Transverse colon (tissue), 4 donors: ENCODE measurements at regions not wholly inside any gene's neighbourhood (a gene's known extent, or its start where the extent isn't known, plus 50 kb on each side); places are given as distances from the start of the nearest gene placed in this dataset.

Experiments
- DNase-seq: peaks from one replicate; pipeline ENCODE4 v3.0.0-alpha.2; 2019
- H3K27ac ChIP-seq, 4 donors: fragments of 200-600 bp; sonication (generic); 2 replicates each; pipeline ENCODE4 v1.5.1; 2016 to 2018; ENCODE audit warnings: inconsistent platforms in 4 of 4
- H3K27me3 ChIP-seq: fragments of 200-600 bp; sonication (generic); 2 replicates; pipeline ENCODE4 v1.5.1; 2017; ENCODE audit warnings: inconsistent platforms
- H3K36me3 ChIP-seq, 4 donors: fragments of 200-600 bp; sonication (generic); 2 replicates each; pipeline ENCODE4 v1.5.1; 2017 to 2019; ENCODE audit warnings: inconsistent platforms in 4 of 4
- H3K4me1 ChIP-seq, 4 donors: fragments of 200-600 bp; sonication (generic); 2 replicates each; pipeline ENCODE4 v1.5.1; 2017 to 2020; ENCODE audit warnings: inconsistent platforms in 4 of 4
- H3K4me3 ChIP-seq, 4 donors: fragments of 200-600 bp; sonication (generic); 1 replicate in 1 of 4; 2 replicates in 3 of 4; pipeline versions ENCODE4 v1.5.1 to v1.6.1; 2017 to 2019; ENCODE audit warnings: inconsistent platforms in 4 of 4
- H3K9me3 ChIP-seq, 2 donors: fragments of 200-600 bp; sonication (generic); 2 replicates each; pipeline ENCODE4 v1.5.1; 2017 to 2019; ENCODE audit warnings: inconsistent platforms in 2 of 2
- EP300 ChIP-seq: sonication (generic); formaldehyde crosslinking; IDR thresholded peaks from one replicate; pipeline ENCODE4 v1.6.1; 2017; ENCODE audit warnings: antibody characterized with exemption, low read depth
- POLR2A ChIP-seq: fragments of 450-650 bp; IDR thresholded peaks from one replicate; pipeline ENCODE4 v1.6.1; 2016; ENCODE audit warnings: antibody characterized with exemption, mild to moderate bottlenecking, moderate library complexity
- POLR2AphosphoS5 ChIP-seq, 3 donors: sonication (generic); formaldehyde crosslinking; IDR thresholded peaks; one replicate each; pipeline ENCODE4 v1.6.1; 2016; ENCODE audit warnings: antibody characterized with exemption in 3 of 3
- WGBS, 2 donors: methylation state at CpG; one replicate each; pipeline ENCODE4 v1.1.5; 2018; ENCODE audit warnings: low coverage in 1 of 2; 5-methylcytosine and 5-hydroxymethylcytosine counted together
- in situ Hi-C, 4 donors: fragments of 200-750 bp; cut with MboI; loops; one replicate each; pipeline versions ENCODE4 v1.15.0 to v1.15.1; 2017; ENCODE audit warnings: low sequenced_read_pairs in 3 of 4, low pct_ligation_motif_present in 1 of 4, low pct_unique_long_range_greater_than_20kb in 1 of 4
- intact Hi-C: fragments of 100-400 bp; cut with DNase I; formaldehyde crosslinking; loops from one replicate; pipeline ENCODE4 v1.15.1; 2023; ENCODE audit warnings: low total_unique reads
- TF ChIP-seq, protein P1 (sequence below), 5 experiments: fragments of 200-600 bp in 3 of 5; fragments of 450-650 bp in 2 of 5; sonication (generic) in 3 of 5; IDR thresholded peaks; 1 replicate in 2 of 5; 2 replicates in 3 of 5; pipeline ENCODE4 v1.5.1; 2016 to 2017; ENCODE audit warnings: antibody characterized with exemption in 5 of 5, inconsistent platforms in 3 of 5, mild to moderate bottlenecking in 2 of 5, moderate library complexity in 1 of 5

DNA sequence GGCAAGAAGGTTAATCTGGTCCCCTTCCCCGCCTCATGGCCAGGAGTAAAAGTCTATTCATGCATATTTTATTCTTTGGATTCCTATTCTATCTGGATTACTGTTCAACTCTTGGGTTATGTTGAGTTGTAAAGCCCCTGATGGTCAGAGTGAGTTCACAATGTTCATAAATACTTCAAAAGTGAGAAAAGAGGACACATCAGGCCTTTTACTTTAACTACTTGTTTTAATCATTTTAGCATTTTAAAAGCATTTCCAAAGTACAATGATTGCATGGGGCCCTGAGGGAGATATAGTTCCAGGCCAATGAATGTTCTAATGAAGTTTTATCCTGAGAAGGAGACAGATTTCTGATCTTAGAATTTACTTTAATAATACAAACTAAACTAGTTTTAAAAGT, 93.9 kb downstream of the BOD1 start:
- H3K36me3 ChIP-seq, result no peaks in the 10 kb centered on the region
- no peaks in the 10 kb centered on the region for H3K4me1 ChIP-seq
- H3K9me3 ChIP-seq, result no peaks in the 10 kb centered on the region
- in situ Hi-C loops, result no loop called here
- no peak for DNase-seq
- no peak overlapping the region for H3K4me3 ChIP-seq
- intact Hi-C loops, result no loop called here
- no peak for TF ChIP-seq EP300
- TF ChIP-seq POLR2AphosphoS5 (IDR thresholded peaks at IDR 0.05), result no peak
- no peak for TF ChIP-seq POLR2A
- TF ChIP-seq, protein P1, sequence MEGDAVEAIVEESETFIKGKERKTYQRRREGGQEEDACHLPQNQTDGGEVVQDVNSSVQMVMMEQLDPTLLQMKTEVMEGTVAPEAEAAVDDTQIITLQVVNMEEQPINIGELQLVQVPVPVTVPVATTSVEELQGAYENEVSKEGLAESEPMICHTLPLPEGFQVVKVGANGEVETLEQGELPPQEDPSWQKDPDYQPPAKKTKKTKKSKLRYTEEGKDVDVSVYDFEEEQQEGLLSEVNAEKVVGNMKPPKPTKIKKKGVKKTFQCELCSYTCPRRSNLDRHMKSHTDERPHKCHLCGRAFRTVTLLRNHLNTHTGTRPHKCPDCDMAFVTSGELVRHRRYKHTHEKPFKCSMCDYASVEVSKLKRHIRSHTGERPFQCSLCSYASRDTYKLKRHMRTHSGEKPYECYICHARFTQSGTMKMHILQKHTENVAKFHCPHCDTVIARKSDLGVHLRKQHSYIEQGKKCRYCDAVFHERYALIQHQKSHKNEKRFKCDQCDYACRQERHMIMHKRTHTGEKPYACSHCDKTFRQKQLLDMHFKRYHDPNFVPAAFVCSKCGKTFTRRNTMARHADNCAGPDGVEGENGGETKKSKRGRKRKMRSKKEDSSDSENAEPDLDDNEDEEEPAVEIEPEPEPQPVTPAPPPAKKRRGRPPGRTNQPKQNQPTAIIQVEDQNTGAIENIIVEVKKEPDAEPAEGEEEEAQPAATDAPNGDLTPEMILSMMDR (IDR thresholded peaks at IDR 0.05), result no peak
- H3K27ac ChIP-seq, result no peak overlapping the region
- peaks cover 11% of the 10 kb centered on the region for H3K27me3 ChIP-seq
- WGBS, 2 donors, result 36 to 41% methylated on average over 1 of the region's 1 CpG

DNA sequence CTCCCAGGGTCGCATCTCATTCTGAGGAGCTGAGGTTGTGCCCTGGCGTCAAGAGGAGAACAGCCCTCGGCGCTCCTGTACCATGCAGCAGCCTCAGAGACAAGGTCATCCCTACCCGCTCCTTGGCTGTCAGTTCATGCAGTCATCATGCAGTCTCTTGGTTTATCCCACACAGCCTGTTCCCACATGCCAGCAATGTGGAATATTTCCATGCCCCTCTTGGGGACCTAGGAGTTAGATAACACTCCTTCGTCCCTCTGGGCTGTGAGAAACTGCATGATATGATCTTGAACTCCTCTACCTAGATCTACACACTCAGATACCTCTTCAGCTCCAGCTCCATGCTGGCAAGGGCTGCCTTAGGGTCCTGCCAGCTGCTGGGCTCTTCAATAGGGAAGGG, 97.6 kb downstream of the BOD1 start:
- Histone ChIP-seq H3K27me3 (peaks cover 11% of the 10 kb centered on the region), H3K27ac (no peak overlapping the region), H3K4me3 (no peak overlapping the region), H3K4me1 (no peaks in the 10 kb centered on the region), H3K36me3 (no peaks in the 10 kb centered on the region), H3K9me3 (no peaks in the 10 kb centered on the region)
- DNase-seq, result no peak
- in situ Hi-C loops (no loop called here), intact Hi-C loops (no loop called here)
- WGBS, 2 donors, result 70 to 85% methylated on average over 2 to 6 of the region's 6 CpGs
- no peak for TF ChIP-seq POLR2A
- TF ChIP-seq, protein P1 (IDR thresholded peaks at IDR 0.05), result no peak
- TF ChIP-seq POLR2AphosphoS5 (IDR thresholded peaks at IDR 0.05), result no peak
- TF ChIP-seq EP300, result no peak

DNA sequence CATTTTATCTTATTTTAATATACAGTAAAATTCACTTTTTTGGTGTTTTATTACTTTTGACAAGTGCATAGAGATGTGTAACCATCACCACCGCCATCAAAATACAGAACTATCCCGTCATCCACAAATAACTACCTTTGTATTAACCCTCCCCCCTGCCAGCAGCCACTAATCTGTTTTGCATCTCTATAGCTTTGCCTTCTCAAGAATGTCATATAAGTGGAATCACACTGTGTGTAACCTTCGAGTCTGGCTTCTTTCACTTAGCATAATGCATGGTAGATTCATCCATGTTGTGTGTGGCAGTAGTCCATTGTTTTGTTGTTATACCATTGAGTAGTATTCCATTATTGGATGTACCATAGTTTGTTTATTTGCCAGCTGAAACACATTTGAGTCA, 98.8 kb downstream of the BOD1 start:
- DNase-seq, result no peak
- intact Hi-C loops (no loop called here), in situ Hi-C loops (no loop called here)
- no peak overlapping the region for H3K4me3 ChIP-seq
- peaks cover 10% of the 10 kb centered on the region for H3K27me3 ChIP-seq
- no peaks in the 10 kb centered on the region for H3K9me3 ChIP-seq
- 73 to 78% methylated on average over 3 of the region's 3 CpGs for WGBS, 2 donors
- H3K4me1 ChIP-seq, result no peaks in the 10 kb centered on the region
- H3K27ac ChIP-seq, result no peak overlapping the region
- TF ChIP-seq, protein P1 (IDR thresholded peaks at IDR 0.05), result no peak
- TF ChIP-seq POLR2A (no peak), EP300 (no peak), POLR2AphosphoS5 (IDR thresholded peaks at IDR 0.05) (no peak)
- H3K36me3 ChIP-seq, result no peaks in the 10 kb centered on the region

DNA sequence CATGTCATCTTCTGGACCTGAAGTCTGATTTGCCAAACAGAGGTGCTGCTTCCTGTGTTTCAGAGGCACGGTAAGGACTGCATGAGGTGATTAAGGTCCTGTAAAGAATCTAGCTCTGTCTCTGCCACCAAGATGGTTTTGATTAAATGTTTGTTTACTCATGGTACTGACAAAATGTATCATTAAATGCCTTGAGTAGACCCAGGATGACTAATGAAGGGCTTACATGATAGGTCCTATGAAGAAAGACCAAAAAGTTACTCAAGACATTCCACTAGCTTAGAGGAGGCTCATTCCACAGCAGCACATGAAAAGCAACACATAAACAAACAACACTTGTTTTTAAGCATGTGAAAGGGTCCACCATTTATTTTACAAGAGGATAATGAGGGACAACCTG, 100.9 kb downstream of the BOD1 start:
- in situ Hi-C loops (no loop called here), intact Hi-C loops (no loop called here)
- WGBS, 2 donors, result 9 to 25% methylated on average over 1 of the region's 1 CpG
- Histone ChIP-seq H3K36me3 (no peaks in the 10 kb centered on the region), H3K4me3 (no peak overlapping the region), H3K27me3 (peaks cover 17% of the 10 kb centered on the region), H3K4me1 (no peaks in the 10 kb centered on the region), H3K9me3 (no peaks in the 10 kb centered on the region), H3K27ac (no peak overlapping the region)
- DNase-seq, result no peak
- TF ChIP-seq EP300, result no peak
- TF ChIP-seq, protein P1 (IDR thresholded peaks at IDR 0.05), result no peak
- no peak for TF ChIP-seq POLR2AphosphoS5 (IDR thresholded peaks at IDR 0.05)
- TF ChIP-seq POLR2A, result no peak
